ENCODE measurements at regions not wholly inside any gene's neighbourhood (a gene's known extent, or its start where the extent isn't known, plus 50 kb on each side); places are given as distances from the start of the nearest gene placed in this dataset.
"Not testable (repeated sequence)": the region's sequence is repeated elsewhere in the genome, so short reads cannot be mapped to it uniquely, and the experiment has no call there.

DNA sequence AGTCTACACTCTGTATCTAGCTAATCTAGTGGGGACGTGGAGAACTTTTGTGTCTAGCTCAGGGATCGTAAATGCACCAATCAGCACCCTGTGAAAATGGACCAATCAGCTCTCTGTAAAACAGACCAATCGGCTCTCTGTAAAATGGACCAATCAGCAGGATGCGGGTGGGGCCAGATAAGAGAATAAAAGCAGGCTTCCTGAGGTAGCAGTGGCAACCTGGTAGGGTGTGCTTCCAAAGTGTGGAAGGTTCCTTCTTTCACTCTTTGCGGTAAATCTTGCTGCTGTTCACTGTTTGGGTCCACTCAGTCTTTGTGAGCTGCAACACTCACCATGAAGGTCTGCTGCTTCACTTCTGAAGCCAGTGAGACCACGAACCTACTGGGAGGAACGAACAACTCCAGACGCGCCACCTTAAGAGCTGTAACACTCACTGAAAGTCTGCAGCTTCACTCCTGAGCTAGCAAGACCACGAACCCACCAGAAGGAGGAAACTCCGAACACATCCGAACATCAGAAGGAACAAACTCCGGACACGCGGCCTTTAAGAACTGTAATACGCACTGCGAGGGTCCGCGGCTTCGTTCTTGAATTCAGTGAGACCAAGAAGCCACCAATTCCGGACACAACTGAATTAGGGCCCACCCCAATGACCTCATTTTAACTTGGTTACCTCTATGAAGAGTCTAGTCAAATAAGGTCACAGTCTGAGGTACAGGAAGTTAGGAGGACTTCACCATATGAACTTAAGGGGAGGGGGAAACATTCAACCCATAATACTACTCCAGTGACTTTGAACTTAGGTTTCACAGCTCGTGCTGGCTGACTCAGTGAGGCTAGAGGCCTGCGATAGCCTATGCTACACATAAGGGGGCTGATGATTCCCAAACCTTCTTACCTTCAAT is 59.8 kb upstream of the LPGAT1 start:
- not testable (repeated sequence) for H3K4me2 ChIP-seq, H4K20me1 ChIP-seq, H3K36me3 ChIP-seq, H3K27me3 ChIP-seq, H3K9ac ChIP-seq, H3K27ac ChIP-seq, H3K4me3 ChIP-seq
- peaks cover 16 to 23% (median 19%) of the 10 kb centered on the region in 11 experiments for H3K9me3 ChIP-seq (replicated peaks in 1 of 11)
- peaks cover 9 to 20% (median 15%) of the 10 kb centered on the region in 10 experiments; a peak in 19 of 20 replicates for H3K4me1 ChIP-seq

DNA sequence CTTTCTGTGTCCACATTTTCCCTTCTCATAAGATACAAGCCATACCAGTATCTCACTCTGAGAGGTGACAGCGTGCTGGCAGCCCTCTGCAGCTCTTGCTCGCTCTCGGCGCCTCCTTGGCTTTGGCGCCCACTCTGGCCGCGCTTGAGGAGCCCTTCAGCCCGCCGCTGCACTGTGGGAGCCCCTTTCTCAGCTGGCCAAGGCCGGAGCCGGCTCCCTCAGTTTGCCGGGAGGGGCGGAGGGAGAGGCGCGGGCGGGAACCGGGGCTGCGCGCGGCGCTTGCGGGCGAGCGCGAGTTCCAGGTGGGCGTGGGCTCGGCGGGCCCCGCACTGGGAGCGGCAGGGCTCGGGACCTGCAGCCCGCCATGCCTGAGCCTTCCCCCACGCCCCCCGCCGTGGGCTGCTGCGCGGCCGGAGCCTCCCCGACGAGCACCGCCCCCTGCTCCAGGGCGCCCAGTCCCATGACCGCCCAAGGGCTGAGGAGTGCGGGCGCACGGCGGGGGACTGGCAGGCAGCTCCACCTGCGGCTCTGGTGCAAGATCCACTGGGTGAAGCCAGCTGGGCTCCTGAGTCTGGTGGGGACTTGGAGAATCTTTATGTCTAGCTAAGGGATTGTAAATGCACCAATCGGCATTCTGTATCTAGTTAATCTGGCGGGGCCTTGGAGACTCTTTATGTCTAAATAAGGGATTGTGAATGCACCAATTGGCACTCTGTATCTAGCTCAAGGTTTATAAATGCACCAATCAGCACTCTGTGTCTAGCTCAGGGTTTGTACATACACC is 58.9 kb upstream of the LPGAT1 start:
- not testable (repeated sequence) for H3K27ac ChIP-seq, H3K27me3 ChIP-seq, H3K4me3 ChIP-seq, H3K9ac ChIP-seq, H4K20me1 ChIP-seq, H3K4me2 ChIP-seq, H3K36me3 ChIP-seq
- Histone ChIP-seq H3K9me3 (replicated peaks in 1 of 11) (peaks cover 16 to 23% (median 19%) of the 10 kb centered on the region in 11 experiments), H3K4me1 (peaks cover 6 to 16% (median 11%) of the 10 kb centered on the region in 10 experiments; a peak in 19 of 20 replicates)

DNA sequence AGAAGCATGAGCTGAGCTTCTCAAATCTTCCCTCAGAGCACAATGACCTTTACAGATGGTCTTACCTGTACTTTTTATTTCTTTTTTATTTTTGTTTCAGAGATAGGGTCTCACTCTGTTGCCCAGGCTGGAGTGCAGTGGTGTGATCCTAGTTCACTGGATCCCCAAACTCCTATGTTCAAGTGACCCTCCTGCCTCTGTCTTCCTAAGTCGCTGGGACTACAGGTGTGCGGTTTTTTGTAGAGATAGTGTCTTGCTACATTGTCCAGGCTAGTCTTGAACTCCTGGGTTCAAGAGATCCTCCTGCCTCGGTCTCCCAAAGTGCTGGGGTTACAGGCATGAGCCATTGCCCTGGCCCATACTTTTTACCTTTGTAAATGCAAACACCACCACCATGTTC is 56.0 kb upstream of the LPGAT1 start:
- H3K4me3 ChIP-seq = no peak overlapping the region
- no peak overlapping the region for H3K4me2 ChIP-seq
- H3K27me3 ChIP-seq = no peaks in the 10 kb centered on the region
- no peak for TF ChIP-seq Cebpa-rat (IDR thresholded peaks at IDR 0.05)
- peaks cover 16 to 30% (median 21%) of the 10 kb centered on the region in 11 experiments for H3K9me3 ChIP-seq (replicated peaks in 1 of 11)
- no peak overlapping the region for H3K9ac ChIP-seq
- H3K27ac ChIP-seq = no peak overlapping the region
- no peaks in the 10 kb centered on the region for H4K20me1 ChIP-seq
- peaks cover 0 to 16% (median 11%) of the 10 kb centered on the region in 10 experiments; a peak in 18 of 20 replicates for H3K4me1 ChIP-seq
- H3K36me3 ChIP-seq = no peaks in the 10 kb centered on the region

DNA sequence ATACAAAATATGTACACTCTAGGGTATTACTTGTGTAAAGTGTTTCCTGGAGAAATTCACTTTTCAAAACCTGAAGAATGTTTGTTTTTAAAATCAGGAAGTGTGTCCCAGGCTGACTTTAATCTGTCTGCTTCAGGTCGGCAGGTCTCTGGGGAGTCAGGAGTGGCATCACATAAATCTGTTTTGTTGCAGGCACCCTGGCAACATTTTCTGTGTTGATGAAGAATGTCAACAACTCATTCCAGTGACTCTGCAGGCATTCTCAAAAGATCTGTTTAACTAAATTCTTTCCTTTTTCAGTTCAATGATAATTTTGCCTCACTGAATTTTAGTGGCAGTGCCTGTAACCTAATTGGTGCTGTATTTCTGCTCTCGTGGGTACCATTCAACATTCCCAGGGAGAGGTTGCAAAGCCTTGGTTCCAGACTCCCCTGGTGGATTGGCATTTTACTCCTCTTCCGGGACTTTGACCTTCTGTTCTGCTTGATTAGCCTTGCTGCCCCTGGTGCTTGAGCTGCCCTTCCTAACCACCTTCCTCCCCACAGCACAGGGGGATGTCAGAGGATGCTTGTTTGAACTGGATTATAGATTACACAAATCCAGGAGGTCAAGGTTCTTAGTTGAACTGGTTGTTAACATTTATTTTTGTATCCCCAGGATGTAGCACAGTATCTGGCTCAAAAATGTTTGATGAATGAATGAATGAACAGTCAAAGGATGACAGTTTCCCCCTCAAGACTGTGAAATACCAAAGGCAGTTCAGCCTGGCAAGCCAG is 55.4 kb upstream of the LPGAT1 start:
- no peak overlapping the region for H3K4me3 ChIP-seq
- H3K36me3 ChIP-seq = no peaks in the 10 kb centered on the region
- H3K27me3 ChIP-seq = no peaks in the 10 kb centered on the region
- peaks cover 16 to 36% (median 27%) of the 10 kb centered on the region in 11 experiments for H3K9me3 ChIP-seq (replicated peaks in 1 of 11)
- peaks cover 0 to 16% (median 11%) of the 10 kb centered on the region in 10 experiments; a peak in 18 of 20 replicates for H3K4me1 ChIP-seq
- 0 out of 22 replicates have a peak overlapping the region, but pooled peaks of 2 of the 11 experiments have one; percentile 1 to 2 for H3K4me2 ChIP-seq
- no peak overlapping the region for H3K27ac ChIP-seq
- H4K20me1 ChIP-seq = no peaks in the 10 kb centered on the region
- no peak for TF ChIP-seq Cebpa-rat (IDR thresholded peaks at IDR 0.05)
- no peak overlapping the region for H3K9ac ChIP-seq

DNA sequence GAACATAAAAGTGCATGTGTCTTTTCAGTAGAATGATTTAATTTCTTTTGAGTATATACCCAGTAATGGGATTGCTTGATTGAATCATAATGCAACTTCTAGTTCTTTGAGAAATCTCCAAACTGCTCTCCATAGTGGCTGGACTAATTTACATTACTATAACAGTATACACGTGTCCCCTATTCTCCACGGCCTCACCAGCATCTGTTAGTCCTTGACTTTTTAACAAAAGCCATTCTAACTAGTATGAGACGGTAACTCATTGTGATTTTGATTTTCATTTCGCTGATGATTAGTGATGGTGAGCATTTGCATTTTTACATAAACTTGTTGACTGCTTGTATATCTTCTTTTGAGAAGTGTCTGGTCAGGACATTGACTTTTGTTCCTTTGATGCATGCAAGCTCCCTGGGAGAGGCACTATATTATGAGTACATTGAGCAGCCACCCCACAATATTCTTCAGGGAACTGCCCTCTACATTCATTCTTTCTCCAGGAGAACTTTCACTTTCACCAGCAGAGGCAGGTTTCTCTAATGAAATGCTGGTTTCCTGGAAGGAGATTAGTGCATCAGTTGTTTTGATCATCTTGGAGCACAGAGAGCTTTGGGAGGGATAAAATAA is 51.9 kb upstream of the LPGAT1 start:
- no peak overlapping the region for H3K9ac ChIP-seq
- no peaks in the 10 kb centered on the region for H4K20me1 ChIP-seq
- no peak overlapping the region for H3K4me2 ChIP-seq
- no peaks in the 10 kb centered on the region for H3K36me3 ChIP-seq
- no peak overlapping the region for H3K4me3 ChIP-seq
- no peaks in the 10 kb centered on the region for H3K27me3 ChIP-seq
- peaks cover 0 to 10% (median 5%) of the 10 kb centered on the region in 10 experiments; a peak in 14 of 20 replicates for H3K4me1 ChIP-seq
- no peak overlapping the region for H3K27ac ChIP-seq
- peaks cover 0 to 13% (median 8%) of the 10 kb centered on the region in 11 experiments; a peak in 15 of 22 replicates for H3K9me3 ChIP-seq (replicated peaks in 1 of 11)
- TF ChIP-seq Cebpa-rat (IDR thresholded peaks at IDR 0.05) = no peak

Data from BLaER1 treated with 17β-estradiol and CSF1 and Interleukin-3, amounts not matched to agents 10 nM and 100 nM (cell line).